HTR-8/SVneo (cell line): ENCODE measurements at regions not wholly inside any gene's neighbourhood (a gene's known extent, or its start where the extent isn't known, plus 50 kb on each side); places are given as distances from the start of the nearest gene placed in this dataset.

Experiments used
- DNase-seq: peaks from one replicate; pipeline ENCODE4 v3.0.0; 2011; ENCODE audit warnings: low spot score, mixed read lengths; ENCODE audit not compliant: insufficient read length
- FAIRE-seq: peaks from 2 replicates; lab custom pipeline; 2011; peaks lifted over from hg19 to GRCh38; lab: Jason Lieb, UNC

DNA sequence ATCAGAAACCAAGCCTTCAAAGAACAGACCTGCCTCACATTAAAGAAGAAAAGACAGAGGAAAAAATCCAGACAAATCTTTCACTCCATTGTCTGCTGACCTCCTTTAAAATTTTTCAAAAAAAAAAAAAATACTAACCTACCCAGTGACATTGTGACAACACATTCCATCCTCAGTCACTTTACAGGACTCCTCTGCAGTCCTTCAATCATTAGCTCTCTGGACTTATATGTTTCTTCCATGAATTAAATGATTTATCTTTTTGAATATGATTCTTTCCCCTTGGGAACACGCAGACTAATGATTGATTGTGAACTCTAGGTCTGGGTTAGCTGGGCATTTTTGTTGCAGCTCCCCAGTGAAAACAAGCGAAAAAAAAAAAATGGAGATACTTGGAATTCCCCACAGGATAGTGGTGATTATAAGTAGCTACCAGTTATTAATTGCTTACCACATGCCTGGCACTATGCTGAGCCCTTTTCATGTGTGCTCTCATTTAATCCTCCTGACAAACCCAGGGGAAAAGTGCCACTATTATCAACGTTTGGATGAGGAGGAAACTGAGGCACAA, 261.3 kb upstream of the NCKAP5 start:
- FAIRE-seq (no peak), DNase-seq (no peak)

DNA sequence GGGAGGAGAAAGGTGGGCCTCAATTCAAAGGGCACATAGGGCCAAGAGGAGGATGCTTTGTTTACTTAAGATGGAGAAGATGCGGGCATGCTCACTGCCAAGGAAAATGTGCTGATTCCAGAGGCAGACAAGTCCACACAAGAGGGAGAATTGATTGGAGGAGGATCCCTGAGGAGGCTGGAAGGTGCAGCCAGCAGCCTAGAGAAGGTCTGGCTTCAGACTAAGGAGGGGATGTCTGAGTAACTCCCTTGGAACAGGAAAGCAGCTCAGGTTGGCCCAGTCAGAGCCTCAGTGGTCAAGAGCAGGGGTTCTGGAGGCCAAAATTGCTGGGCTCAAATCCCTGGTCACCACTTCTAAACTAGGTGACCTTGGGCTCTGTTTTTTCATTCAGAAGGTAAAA, 265.5 kb upstream of the NCKAP5 start:
- DNase-seq (no peak), FAIRE-seq (no peak)

DNA sequence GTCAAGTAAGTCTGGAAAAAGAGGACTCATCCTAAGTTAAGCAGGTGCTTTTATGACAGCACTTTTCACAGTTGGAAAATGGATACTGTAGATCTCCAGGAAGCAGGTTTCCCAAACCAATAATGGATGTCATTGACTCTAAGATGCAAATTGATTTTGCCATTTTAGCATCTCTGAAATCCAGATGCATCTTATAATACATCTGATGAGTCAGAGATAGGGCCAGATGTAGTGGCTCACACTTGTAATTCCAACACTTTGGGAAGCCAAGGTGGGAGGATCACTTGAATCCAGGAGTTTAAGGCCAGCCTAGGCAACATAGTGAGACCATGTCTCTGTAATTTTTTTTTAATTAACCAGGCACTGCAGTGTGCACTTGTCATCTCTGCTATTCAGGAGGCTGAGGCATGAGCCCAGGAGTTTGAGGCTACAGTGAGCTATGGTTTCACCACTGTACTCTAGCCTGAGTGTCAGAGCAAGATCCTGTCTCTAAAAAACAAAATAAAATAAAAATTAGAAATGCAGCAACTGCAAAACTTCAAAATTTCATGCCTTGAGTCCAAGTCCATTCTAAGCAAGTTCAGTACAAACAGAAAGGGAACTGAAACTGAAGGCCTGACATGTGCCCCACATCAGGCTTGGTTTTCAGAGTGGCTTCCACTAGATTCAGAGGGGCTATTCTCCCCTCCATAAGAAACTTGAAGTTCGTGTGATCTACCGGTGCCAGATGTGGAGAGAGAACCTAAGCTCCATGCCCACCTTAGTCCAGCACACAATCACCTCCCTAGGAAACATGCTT, 267.8 kb upstream of the NCKAP5 start:
- FAIRE-seq = no peak
- DNase-seq = no peak

DNA sequence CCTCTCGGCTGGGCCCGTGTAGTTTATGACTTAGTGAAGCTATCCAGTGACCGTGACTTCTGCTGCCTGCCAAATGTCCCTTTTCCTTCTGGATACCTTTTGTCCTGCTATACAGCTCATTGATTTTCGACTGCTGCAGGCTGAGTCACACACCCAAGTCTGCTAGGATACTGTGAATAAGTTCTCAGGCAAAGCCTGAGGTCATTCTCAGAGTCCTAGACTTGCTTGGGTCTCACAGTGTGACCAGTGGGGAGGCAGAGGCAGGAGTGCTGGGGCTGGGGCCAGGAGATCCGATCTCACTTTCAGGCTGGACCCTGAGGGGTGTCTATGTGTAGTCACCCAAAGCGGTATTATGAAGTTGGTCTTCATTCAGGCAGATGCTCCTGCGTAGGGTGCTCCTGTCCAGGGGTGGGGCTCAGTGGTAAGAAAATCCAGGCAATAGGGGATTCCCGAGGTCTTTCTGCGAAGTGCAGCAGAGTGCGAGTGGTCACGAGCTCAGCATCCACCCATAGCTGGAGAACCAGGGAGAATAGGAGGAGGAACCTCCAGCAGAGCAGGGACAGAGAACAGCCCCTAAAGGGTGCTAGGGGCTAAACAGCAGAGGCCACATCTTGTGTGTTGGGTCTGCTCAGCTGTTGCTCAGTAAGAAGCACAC, 268.6 kb upstream of the NCKAP5 start:
- no peak for DNase-seq
- no peak for FAIRE-seq

DNA sequence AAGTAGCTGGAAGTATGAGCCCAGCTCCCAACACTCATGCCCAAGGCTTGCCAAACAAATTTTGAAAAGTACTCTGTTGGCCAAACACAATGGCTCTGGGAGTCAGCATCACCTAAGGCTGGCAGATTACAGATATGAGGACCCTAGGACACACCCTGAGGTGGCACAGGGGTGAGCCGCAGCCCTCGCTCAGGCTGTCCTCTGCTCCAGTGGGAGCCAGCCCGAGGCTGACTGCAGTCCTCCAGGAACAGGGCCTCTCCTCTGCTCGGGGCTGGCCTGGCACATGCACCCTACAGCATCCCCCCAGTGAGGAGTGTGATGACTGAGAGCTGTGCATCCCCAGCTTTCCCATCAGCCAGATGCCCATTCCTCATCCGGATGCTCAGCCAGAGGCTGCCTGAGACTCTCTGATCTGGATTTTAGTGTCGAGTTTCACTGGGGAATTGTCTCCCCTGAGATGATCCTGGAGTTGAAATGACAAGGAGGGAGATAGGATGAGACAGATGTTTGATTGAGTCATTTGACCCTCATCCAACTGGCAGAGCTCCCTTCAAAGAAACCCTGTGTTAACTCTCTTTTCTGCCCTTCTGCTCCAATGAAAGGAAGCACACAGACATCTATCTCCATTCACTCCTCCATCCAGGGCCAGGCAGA, 269.3 kb upstream of the NCKAP5 start:
- DNase-seq = no peak
- FAIRE-seq = no peak

DNA sequence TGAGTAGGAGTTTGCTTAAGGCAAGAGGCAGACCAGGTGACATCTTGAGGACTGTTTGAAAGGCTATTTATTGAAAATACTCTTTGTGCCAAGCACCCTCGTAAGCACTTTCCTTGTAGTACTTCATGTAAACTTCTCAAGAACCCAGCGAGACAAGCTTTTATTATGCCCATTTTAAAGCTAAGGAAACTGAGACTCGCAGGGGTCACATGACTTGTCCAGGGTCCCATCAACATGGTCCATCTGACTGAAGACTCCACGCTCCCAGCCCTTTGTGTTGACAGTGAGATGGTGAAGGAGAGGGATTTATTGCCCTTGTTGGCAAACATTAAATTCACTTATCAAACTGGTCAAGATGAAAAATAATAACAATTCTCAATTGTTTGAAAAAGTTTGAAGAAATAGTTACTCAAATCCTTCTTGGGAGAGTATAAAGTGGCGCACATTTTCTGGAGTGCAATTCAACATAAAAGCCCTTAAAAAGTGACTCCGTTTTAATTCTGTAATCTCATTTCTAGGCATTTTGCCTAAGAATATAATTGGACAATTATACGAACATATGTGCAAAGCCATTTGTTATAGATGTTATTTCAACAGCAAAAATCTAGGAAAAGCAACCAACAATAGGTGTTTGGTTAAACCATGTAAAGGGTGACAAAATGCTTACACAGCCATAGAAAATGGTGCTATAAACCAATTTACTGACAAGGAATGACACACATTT, 270.5 kb upstream of the NCKAP5 start:
- FAIRE-seq (no peak), DNase-seq (no peak)

DNA sequence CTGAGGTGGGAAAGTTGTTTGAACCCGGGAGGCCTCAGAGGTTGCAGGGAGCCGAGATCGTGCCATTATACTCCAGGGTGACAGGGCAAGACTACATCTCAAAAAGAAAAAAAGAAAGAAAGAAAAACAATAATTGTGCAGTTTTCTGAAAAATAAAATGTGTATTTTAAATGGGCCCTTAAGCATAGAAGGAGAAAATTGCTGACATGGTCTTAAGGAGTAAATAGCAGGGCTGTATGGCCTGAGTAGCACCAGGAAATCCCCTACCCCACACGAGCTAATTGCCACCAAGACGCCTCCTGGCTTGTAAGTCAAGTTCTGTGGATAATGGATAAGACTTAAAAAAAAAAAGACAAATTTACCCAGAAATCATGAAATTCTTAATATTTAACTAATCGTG, 271.4 kb upstream of the NCKAP5 start:
- DNase-seq (no peak), FAIRE-seq (no peak)

DNA sequence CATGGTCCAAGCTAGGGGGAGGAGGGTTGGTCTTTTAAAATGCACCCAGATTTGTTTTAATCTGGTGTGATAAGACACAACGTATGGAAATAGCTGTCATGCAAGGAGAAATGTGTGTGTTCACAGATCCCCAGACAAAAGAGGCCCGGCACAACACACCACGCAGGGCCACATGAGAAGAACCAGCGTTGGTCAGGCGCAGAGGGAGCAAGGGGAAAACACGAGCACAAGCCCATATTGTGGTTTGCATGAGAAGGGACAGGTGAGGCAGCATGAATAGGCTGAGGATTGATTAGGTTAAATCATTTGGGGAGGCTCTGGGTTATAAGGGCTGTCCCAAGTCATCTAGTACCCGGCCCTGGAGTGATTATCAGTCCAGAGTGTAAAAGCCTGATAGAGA, 272.5 kb upstream of the NCKAP5 start:
- DNase-seq = no peak
- no peak for FAIRE-seq

DNA sequence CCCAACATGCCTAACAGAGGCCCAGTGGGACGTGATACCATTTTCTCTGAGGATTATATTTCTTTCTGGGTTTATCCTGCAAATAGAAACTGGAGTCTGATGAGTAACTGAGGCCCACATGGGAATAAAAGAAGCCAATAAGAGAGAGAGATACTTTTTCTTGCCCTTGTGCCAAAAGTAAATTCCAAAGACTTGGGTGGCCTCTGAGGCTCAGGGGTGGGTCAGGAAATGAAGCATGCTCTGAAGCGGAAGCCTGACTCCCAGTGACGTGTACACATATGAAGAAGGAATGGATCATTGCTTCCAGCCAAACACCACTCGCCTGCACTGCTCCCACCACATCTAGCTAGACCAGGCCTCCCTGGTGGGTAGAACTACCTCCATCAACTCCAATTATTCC, 273.6 kb upstream of the NCKAP5 start:
- FAIRE-seq = no peak
- peak; percentile 64 for DNase-seq

DNA sequence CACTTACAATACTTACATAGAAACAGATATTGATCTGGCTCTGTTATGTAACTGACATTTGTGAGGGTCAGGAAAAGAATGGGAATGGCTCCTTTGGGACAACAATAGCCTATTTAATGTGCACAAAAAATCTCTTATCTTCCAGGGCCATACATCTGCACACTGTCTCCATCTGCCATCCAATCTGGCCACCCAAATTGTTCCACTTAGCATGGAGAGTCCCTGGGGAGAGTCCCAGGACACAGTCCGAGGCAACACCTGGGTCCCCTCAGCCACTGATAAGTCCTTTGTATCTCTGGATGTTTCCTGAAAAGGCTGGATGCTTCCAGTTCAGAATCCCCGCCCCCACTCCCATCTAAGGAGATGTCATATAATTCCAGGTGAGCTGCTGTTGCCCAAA, 274.2 kb upstream of the NCKAP5 start:
- FAIRE-seq (no peak), DNase-seq (no peak)

DNA sequence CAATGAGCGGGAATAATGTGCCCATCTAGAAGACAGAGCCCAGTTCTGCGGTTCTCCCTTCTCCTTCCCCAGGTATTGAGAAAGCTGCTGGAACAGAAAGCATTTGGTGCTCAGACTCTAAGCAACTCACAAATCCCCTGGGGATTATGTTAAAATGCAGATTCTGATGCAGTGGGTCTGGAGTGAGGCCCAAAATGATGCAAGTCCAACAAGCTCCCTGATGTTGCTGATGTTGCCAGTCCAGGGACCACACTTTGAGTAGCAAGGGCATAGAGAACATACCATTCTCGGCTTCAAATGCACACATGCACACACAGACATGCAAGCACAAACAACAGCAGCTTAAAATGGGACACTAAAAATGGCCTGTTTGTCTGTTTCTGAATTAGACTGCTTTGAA, 274.8 kb upstream of the NCKAP5 start:
- no peak for DNase-seq
- no peak for FAIRE-seq

DNA sequence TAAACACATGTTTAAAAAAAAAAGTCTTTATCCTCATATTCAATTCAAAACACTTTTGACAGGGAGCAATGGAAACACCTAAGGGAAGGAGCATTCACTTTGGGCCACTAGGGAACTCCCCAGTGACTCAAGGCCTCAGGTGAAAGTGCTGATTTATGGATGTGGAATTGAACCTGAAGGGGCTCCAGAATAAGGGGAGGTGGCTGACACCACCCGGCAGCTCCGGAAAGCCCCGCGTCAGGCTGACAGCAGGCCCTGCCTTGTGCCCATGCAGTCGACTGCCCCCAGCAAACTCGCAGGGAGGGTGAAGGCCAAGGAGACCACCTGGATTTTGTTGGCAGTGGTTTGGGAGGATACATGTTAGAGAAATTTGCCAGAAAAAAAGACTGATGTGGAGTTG, 275.3 kb upstream of the NCKAP5 start:
- DNase-seq (no peak), FAIRE-seq (no peak)

DNA sequence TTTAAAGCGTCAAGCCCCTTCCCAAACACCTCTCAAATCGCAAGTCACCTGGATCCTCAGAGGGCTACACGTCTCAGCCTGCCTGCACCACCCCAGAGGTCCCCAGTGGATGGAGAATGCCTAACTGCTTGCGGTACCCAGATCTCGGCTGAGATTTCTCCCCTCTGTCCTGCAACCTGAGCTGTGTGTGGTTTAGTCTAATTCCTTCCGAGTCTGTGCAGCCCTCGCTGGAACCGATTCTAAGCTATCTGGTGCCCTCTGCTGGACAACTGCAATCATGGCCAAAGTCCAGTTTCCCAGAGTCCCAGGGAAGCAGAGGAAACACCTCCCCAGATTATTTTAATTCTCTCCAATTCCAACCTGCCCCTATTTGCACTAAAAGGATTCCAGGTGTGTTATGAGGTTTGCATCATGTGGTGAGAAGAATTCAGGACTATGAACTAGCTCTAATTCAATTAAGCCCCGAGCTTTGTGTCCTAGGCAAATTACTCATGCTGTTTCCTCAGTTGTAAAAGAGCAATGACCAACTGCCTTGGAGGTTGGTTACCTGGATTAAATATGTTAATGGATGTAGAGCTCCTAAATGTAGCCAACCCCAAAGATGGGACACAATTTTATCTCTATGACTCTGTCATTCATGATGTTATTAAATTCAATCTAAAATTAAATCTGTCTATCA, 276.1 kb upstream of the NCKAP5 start:
- peak; percentile 90 for FAIRE-seq
- DNase-seq = peak; percentile 78

DNA sequence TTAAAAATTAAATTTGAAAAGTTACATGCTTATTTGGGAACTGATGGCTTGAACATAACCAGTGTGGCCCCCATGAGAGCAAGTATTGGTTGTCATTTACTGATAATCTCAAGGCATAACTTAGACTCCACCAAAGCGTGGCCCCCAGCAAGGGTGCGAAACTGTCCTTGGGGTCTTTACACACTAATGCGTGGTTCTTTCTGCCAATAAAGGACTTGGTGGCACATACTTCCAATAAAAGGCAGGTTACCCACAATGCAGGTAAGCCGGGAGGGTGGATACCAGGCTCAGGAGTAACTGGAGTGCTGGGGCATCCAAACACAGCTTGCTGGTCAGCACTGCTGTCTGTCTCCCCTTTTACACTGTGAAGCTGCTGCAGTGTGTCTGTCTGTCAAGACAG, 278.2 kb upstream of the NCKAP5 start:
- no peak for FAIRE-seq
- DNase-seq = no peak

DNA sequence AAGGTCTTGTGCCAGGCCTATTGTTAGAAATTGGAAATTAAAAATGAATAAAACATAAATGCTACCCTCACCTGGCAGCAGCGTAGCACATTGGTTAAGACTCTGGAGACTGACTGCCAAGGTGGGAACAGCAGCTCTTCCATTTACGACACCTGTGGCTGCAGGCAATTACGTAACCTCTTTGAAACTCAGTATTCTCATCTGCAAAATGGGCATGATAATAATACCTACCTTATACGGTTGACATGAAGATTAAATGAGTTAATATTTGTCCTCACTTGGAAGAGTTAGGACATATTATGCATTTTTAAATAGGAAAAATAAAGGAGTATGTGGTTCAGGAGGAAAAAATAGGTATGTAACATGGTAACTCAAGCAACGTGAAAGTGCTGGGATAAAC, 279.3 kb upstream of the NCKAP5 start:
- FAIRE-seq (no peak), DNase-seq (no peak)

DNA sequence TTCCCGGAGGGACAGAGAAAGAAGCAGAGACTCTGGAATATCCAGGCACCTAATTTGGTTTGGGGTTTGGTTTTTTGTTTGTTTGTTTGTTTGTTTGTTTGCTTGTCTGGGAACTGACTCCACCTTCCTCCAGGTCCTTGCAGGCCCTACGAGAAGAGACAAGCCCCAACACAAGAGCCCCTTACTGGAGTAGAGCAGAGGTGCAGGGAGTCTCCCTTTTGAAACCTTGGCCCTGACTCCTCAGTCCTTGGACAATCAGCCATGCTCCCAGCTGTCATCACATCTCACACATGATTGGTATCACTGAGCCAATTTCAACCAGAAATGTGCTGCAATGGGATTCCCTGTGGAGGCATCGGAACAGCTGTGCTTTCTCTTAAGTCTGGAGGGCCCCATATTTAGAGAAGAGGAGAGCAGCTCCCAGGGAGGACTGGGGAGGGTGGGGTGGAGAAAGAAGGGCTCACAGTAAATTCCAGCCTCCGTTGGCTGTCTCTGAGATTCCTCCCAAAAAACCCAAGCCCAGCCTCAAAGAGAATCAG, 279.9 kb upstream of the NCKAP5 start:
- DNase-seq (no peak), FAIRE-seq (no peak)

DNA sequence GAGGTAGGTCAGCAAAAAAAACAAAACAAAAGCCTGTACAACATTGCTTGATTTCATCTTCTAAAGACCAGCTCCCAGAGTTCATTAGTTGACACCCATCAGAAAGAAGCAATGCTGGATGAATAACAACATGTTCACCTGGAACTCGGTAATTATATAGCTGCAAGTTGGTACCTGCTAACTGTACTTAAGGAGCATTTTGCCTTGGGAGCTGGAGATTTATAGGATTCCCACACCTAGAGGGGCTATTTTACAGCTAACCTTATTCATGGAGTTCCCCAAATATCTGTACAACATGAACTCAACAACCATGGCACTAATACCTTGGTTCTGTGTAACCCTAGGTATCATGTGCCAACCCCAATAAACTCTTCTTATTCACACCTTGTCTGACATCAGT, 281.1 kb upstream of the NCKAP5 start:
- no peak for FAIRE-seq

DNA sequence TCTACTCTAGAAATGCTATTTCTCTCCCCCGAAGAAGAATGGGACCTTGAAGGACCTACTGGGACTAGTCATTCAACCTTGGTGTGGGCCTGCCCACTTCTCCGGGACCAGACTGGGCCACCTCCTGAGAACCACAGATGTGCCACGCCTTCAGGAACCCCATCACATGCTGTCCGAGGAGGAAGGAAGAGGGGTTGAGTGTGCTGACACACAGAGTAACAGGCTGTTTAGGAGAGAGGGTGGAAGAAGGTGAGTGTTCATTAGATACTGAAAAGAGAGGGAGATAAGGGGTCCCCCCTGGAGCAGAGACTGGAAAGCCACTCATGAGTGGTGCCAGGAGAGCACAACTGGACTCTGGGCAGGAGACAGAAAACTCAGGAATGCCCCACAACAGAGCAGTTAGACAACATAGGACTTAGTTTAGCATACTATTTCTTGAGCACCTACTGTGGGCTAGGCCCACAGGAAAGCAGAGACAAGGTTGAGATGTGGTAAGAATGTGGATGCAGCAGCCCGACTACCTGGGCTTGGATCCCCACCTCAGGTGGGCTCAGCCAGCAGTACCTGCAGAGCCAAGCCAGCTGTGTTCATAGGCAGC, 286.4 kb upstream of the NCKAP5 start:
- DNase-seq (no peak), FAIRE-seq (no peak)

More for the DNA sequence above, 281.1 kb upstream of the NCKAP5 start:
- no peak for DNase-seq

DNA sequence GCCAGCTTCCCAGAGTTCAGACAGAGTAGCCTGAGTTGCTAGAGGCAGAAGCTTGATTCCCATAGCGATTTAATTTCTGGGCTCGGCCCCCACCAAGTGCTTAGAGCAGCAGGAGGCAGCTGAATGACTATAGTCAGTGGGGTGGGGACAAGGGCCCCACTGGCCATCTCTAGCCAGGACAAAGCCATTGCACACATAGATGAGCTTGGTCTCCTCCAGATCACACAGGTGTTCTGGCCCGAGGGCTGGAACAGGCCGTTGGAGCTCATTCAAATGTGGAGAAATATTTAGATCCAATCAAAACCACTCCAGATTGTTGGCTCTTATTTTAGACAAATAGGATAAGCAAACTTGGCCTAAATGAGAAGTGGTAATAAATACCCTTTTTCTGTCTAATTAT, 287.3 kb upstream of the NCKAP5 start:
- no peak for DNase-seq
- no peak for FAIRE-seq
